Coronary artery (tissue), 2 donors: ENCODE measurements at regions not wholly inside any gene's neighbourhood (a gene's known extent, or its start where the extent isn't known, plus 50 kb on each side); places are given as distances from the start of the nearest gene placed in this dataset.

Experiments used
- DNase-seq: peaks from one replicate; pipeline ENCODE4 v3.0.0-alpha.2; 2017; ENCODE audit warnings: low spot score
- H3K27ac ChIP-seq, 2 donors: fragments of 200-600 bp; sonication (generic); one replicate each; pipeline ENCODE4 v1.5.1; 2016 to 2019
- H3K4me3 ChIP-seq: fragments of 200-600 bp; sonication (generic); 2 replicates; pipeline ENCODE4 v1.5.1; 2016; ENCODE audit warnings: mild to moderate bottlenecking, moderate library complexity
- TF ChIP-seq, protein P1 (sequence below): fragments of 200-600 bp; sonication (generic); IDR thresholded peaks from one replicate; pipeline ENCODE4 v1.5.1; 2019; ENCODE audit warnings: antibody characterized with exemption

DNA sequence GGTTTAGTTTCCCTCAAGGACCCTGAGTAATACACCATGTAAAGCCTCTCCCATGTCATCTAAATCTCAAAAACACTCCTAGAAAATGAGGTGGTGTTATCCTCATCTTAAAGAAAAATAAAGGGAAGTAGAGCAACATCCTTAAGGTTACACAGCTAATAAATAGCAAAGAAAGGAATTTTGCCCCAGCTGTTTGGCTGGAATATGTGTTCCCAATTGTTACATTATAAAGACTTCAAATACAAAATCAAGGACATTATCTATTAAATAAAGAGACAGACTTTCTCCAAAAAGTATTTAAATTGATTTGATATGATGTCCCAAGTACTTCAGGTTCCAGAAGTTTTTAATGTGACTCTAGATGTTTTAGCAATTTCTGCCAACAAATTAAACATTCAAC, 57.9 kb upstream of the IL15 start:
- Histone ChIP-seq H3K27ac (no peak overlapping the region), H3K4me3 (no peak overlapping the region)
- TF ChIP-seq, protein P1, sequence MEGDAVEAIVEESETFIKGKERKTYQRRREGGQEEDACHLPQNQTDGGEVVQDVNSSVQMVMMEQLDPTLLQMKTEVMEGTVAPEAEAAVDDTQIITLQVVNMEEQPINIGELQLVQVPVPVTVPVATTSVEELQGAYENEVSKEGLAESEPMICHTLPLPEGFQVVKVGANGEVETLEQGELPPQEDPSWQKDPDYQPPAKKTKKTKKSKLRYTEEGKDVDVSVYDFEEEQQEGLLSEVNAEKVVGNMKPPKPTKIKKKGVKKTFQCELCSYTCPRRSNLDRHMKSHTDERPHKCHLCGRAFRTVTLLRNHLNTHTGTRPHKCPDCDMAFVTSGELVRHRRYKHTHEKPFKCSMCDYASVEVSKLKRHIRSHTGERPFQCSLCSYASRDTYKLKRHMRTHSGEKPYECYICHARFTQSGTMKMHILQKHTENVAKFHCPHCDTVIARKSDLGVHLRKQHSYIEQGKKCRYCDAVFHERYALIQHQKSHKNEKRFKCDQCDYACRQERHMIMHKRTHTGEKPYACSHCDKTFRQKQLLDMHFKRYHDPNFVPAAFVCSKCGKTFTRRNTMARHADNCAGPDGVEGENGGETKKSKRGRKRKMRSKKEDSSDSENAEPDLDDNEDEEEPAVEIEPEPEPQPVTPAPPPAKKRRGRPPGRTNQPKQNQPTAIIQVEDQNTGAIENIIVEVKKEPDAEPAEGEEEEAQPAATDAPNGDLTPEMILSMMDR = no peak
- DNase-seq = no peak

DNA sequence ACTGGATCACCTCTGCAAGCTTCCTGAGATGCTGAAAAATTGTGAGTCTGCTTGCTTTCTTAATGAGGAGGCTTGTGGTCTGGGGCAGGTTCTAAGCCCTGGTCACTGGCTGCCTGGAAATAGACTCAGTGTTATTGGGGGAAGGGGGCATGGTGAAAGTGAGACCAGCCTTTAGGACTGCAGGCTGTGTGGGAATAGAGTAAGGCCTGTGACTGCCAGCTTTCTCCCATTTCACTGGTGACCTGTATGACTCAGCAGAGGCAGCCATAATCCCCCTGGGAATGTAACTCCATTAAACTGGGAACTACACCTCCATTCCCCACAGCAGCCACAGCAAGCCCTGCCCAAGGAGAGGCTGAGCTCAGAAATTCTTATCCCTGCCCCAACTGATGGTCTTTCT, 55.9 kb upstream of the IL15 start:
- Histone ChIP-seq H3K27ac (no peak overlapping the region), H3K4me3 (no peak overlapping the region)
- DNase-seq = no peak
- TF ChIP-seq, protein P1 = no peak
